ENCODE measurements at regions not wholly inside any gene's neighbourhood (a gene's known extent, or its start where the extent isn't known, plus 50 kb on each side); places are given as distances from the start of the nearest gene placed in this dataset.

DNA sequence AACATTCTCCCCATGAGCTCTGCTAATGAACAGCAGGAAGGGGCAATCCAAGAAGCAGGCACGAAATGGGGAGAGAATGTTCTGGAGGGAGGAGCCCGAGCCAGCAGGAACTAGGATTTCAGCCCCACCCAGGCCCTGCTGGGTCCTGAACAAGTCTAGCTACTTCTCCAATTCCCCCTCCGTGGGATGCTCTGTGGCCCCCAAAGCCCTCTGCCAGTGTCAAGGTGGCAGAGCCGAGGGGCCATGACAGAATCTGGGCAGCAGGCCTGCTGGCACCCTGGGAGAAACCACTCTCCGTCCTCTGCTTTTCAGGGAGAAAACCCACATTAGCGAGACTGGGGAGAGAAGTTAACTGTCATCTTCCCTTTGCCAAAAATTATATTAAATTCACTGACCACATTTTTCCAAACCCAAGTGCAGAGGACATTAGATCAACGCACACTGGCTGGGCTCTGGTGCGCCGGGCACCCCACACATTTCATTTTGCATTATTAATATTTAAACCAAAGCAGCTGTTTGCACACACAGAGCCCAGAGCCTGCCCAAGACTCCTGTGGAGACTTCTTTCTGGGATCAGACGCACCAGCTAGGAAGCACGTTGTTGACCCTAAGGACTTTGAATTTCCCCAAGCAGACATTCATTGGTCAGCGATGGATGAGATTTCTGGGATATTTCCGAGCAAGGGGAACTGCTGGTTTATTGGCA, 80.2 kb upstream of the PKDCC start:
- no peak for DNase-seq

- DNase-seq, result no peak
Observed at GRCh38 chr2:41968182-41968578, 79.6 kb upstream of the PKDCC start.

- no peak for DNase-seq
Observed at GRCh38 chr2:41970988-41971660, 76.7 kb upstream of the PKDCC start.

DNA sequence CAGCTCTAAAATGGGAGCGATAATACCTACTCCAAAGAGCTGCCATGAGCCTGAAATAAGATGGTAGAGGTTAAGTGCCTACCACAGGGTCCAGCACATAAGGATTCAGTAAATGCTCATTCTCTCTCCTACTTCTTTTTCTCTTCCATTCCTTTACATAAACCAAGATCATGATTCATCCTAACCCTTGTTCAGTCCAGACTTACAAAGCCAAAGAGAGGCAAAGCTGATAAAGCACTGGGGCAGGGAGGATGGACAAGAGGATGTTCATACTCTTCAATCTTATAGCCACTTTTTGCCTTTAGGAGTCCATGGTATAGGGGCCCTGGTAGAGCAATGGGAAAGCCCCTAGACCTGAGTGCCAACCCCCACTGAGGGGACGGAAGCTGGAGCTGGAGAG, 75.6 kb upstream of the PKDCC start:
- DNase-seq, result no peak

DNA sequence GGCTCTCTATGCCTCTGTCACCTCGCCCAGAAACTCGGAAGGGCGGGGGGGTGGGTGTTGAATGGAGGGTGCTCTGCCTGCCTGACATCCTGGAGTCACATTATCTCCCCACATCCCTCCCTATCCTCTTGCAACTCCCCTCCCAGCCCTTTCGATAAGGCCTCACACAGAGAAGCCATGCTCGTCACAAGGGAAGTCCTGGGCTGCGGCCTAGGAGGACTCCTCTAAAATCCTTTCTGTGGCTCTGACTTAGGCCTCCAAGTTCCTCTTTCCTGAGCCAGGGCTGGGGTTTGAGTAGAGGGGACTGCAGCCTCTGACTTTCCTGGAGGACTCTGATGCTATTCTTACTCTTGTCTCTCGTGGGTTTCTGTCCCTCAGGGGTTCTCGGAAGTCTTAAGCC, 75.0 kb upstream of the PKDCC start:
- no peak for DNase-seq

- DNase-seq, result no peak
Observed at GRCh38 chr2:41973871-41974270, 74.0 kb upstream of the PKDCC start.

- no peak for DNase-seq
Observed at GRCh38 chr2:41981417-41981816, 66.4 kb upstream of the PKDCC start.

DNA sequence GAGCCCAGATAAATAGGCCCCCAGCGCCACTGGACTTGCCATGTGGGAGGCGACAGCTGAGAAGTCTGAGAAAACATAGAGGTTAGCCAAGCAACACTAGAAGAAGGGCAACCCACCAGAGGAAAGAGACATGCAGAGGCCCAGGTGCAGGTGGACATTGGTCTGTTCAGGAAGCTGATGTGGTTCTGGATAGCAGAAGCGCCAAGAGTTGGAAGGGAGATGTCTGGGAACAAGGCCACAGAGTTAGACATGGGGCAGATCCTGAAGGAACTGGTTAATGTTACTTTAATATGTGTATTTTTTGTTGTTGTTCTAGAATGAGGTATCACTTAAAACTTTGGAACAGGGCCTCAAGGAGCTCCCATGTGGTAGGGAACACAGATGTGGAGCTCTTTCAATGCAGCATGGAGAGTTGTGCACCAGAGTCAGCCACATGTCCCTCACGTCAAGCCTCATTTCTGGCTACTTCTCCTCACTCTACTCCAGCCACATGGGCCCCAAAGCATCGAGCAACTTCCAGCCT, 62.2 kb upstream of the PKDCC start:
- no peak for DNase-seq

DNA sequence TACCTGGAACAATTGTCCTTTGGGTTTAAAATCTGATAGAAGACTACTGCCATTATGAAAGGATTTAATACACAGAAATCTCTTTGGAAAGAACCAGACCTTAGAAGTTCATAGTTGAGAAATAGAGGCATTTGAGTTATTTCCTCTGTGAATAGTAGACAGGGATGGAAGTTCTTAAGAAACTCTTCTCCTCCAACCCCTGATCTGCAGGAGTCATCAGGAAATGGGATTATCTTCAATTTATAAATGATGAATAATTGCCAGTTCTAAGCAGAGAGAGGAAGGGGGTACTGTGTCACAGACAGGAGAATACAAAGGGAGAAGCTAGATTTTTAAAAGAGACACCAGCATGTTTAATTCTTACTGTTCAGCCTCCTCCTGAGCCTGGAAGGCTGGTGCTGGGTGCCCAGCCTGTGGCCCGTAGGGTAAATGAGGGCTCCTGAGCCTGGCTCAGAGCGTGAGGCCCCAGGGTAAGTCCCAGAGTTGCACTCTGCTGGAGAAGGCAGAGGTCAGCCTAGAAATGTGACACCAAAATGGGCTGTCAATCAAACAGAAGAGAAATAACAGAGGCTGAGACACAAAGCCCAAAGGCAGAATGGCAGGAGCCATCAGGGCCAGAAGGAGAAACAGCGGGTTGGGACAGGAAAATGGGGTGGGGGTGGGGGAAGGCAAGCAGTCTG, 58.2 kb upstream of the PKDCC start:
- no peak for DNase-seq

GRCh38 chr2:41990245-41990644, 57.6 kb upstream of the PKDCC start:
- no peak for DNase-seq

- no peak for DNase-seq
Observed at GRCh38 chr2:41990688-41991087, 57.1 kb upstream of the PKDCC start.

DNA sequence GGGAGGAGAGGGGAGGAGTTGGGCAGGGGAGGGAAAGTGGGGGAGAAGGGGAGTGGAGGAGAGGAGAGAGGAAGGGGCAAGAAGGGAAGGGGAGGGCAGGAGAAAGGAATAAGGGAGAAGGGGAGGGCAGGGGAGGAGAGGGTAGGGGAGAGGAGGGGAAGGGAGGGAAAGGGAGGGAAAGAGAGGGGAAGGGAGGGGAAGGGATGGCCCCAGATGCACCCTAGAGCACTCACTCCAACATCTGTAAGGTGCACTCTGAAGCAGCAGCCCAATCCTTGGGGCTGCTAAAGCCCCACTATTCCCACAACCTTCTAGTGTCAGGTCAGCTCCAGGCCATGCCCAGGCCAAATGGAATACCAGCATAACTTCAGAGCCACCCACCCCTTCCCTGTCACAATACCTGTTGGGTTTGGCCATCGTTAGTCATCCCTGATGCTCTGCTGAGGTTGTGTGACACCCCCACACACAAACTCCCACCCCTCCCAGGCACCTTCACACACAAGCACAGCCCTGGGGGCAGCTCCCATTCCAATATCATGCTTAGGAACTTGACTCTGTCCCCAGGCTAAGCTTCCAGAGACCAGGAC, 55.7 kb upstream of the PKDCC start:
- no peak for DNase-seq

DNA sequence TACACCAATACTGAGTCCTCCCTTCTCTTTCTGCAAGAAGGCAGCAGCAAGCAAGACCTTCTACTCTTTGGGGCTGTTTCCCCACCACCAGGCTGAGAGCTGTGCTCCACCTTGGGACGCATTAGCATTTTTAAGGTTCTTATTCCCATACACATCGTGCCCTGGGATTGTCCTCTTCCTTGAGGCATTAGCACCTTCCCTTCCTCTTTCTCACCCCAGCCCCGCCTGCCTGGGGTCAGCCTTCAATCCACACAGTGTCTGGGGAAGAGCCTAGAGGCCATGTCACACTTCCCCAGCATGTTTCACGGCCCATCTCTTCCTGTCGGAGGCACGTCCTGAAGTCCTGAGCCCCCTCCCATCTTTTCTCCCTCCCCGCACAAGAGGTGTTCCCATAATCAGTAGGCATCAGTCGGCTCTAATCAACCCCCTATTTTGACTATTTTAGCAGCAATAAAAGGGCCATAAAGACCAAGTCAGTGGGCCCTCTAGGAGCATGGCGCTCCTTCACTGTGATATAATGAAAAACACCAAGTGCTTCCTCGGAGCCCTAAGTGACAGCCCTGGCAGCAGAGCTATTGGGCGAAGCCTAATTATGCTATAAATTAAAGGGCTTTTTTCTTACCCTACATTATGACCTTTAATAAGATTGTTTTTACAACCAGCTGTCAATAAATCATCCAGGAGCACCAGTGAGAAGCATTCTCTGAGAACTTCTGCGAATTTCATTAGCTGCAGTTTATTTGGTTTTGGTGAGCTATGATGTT, 55.0 kb upstream of the PKDCC start:
- DNase-seq, result no peak

GRCh38 chr2:41993435-41993925, 54.3 kb upstream of the PKDCC start:
- no peak for DNase-seq

DNA sequence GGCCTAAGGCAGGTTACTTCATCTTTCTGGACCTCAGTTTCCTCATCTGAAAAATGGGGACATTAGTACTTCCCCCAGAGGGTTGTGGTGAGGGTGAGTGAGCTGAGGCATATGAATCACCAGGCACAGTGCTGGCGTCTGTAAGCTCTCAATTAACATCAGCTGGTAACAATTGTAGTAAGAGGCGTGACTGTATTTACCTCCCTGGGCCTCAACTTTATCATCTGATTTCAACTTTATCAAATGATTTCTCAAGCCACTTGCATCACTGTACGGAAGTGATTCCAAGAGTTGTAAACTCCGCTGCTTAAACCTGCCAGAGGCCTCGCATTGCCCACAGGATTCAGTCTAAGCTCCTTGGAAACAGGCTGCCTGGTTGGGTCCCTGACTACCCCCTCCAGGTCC, 53.6 kb upstream of the PKDCC start:
- DNase-seq, result no peak

DNA sequence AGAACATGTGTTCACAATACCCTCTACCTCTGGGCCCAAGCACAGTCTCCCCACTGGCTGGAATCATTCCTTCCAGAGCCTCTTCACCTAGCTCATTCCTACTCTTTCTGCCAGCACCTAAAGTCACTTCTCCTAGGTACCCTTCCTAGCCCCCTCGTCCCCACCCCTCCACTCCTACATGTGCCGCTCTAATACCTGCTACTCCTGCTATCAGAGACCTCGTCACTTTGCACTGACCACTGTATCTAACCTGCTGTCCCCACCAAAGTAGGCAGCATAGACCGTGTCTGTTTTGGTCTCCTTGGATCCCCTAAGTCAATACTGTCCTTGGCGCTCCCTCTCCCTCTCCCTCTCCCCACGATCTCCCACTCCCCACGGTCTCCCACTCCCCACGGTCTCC, 53.2 kb upstream of the PKDCC start:
- no peak for DNase-seq

GRCh38 chr2:41997561-41997960, 50.3 kb upstream of the PKDCC start:
- DNase-seq, result no peak
